ENCODE measurements at regions not wholly inside any gene's neighbourhood (a gene's known extent, or its start where the extent isn't known, plus 50 kb on each side); places are given as distances from the start of the nearest gene placed in this dataset.
"Not testable (repeated sequence)": the region's sequence is repeated elsewhere in the genome, so short reads cannot be mapped to it uniquely, and the experiment has no call there.

GRCh38 chr10:10712155-10712704 lies 305.4 kb upstream of the CELF2 start:
- Histone ChIP-seq H3K36me3 (replicated peaks; ENCODE audit: control insufficient read depth, insufficient read depth, low read length) (no peaks in the 10 kb centered on the region), H3K4me3 (ENCODE audit: insufficient read depth, low read depth, low read length) (no peak overlapping the region), H3K27me3 (ENCODE audit: control insufficient read depth, insufficient read depth, low read length) (no peaks in the 10 kb centered on the region)
- no peak for DNase-seq

- H3K27me3 ChIP-seq (ENCODE audit: control insufficient read depth, insufficient read depth, low read length) = no peaks in the 10 kb centered on the region
- DNase-seq = no peak
- no peaks in the 10 kb centered on the region for H3K36me3 ChIP-seq (replicated peaks; ENCODE audit: control insufficient read depth, insufficient read depth, low read length)
- no peak overlapping the region for H3K4me3 ChIP-seq (ENCODE audit: insufficient read depth, low read depth, low read length)
Observed at GRCh38 chr10:10714327-10714726, 303.3 kb upstream of the CELF2 start.

- DNase-seq = no peak
- no peak overlapping the region for H3K4me3 ChIP-seq (ENCODE audit: insufficient read depth, low read depth, low read length)
- no peaks in the 10 kb centered on the region for H3K27me3 ChIP-seq (ENCODE audit: control insufficient read depth, insufficient read depth, low read length)
- H3K36me3 ChIP-seq (replicated peaks; ENCODE audit: control insufficient read depth, insufficient read depth, low read length) = no peaks in the 10 kb centered on the region
Observed at GRCh38 chr10:10716972-10717371, 300.7 kb upstream of the CELF2 start.

GRCh38 chr10:10722422-10722821 lies 295.2 kb upstream of the CELF2 start:
- Histone ChIP-seq H3K27me3 (ENCODE audit: control insufficient read depth, insufficient read depth, low read length) (no peaks in the 10 kb centered on the region), H3K36me3 (replicated peaks; ENCODE audit: control insufficient read depth, insufficient read depth, low read length) (no peaks in the 10 kb centered on the region), H3K4me3 (ENCODE audit: insufficient read depth, low read depth, low read length) (no peak overlapping the region)
- no peak for DNase-seq

GRCh38 chr10:10725196-10725595 lies 292.5 kb upstream of the CELF2 start:
- no peaks in the 10 kb centered on the region for H3K27me3 ChIP-seq (ENCODE audit: control insufficient read depth, insufficient read depth, low read length)
- H3K4me3 ChIP-seq (ENCODE audit: insufficient read depth, low read depth, low read length) = no peak overlapping the region
- no peaks in the 10 kb centered on the region for H3K36me3 ChIP-seq (replicated peaks; ENCODE audit: control insufficient read depth, insufficient read depth, low read length)
- DNase-seq = no peak

- Histone ChIP-seq H3K4me3 (ENCODE audit: insufficient read depth, low read depth, low read length) (no peak overlapping the region), H3K27me3 (ENCODE audit: control insufficient read depth, insufficient read depth, low read length) (no peaks in the 10 kb centered on the region), H3K36me3 (replicated peaks; ENCODE audit: control insufficient read depth, insufficient read depth, low read length) (no peaks in the 10 kb centered on the region)
- DNase-seq = no peak
Observed at GRCh38 chr10:10726101-10726500, 291.6 kb upstream of the CELF2 start.

- not testable (repeated sequence) for H3K27me3 ChIP-seq (ENCODE audit: control insufficient read depth, insufficient read depth, low read length); H3K4me3 ChIP-seq (ENCODE audit: insufficient read depth, low read depth, low read length); H3K36me3 ChIP-seq (replicated peaks; ENCODE audit: control insufficient read depth, insufficient read depth, low read length); DNase-seq
Observed at GRCh38 chr10:10727411-10727810, 290.3 kb upstream of the CELF2 start.

- H3K4me3 ChIP-seq (ENCODE audit: insufficient read depth, low read depth, low read length) = no peak overlapping the region
- no peak for DNase-seq
- H3K27me3 ChIP-seq (ENCODE audit: control insufficient read depth, insufficient read depth, low read length) = no peaks in the 10 kb centered on the region
- no peaks in the 10 kb centered on the region for H3K36me3 ChIP-seq (replicated peaks; ENCODE audit: control insufficient read depth, insufficient read depth, low read length)
Observed at GRCh38 chr10:10727812-10728211, 289.9 kb upstream of the CELF2 start.

GRCh38 chr10:10730471-10731043 lies 287.1 kb upstream of the CELF2 start:
- Histone ChIP-seq H3K27me3 (ENCODE audit: control insufficient read depth, insufficient read depth, low read length) (no peaks in the 10 kb centered on the region), H3K36me3 (replicated peaks; ENCODE audit: control insufficient read depth, insufficient read depth, low read length) (no peaks in the 10 kb centered on the region), H3K4me3 (ENCODE audit: insufficient read depth, low read depth, low read length) (no peak overlapping the region)
- DNase-seq = no peak

GRCh38 chr10:10731366-10731765 lies 286.3 kb upstream of the CELF2 start:
- H3K36me3 ChIP-seq (replicated peaks; ENCODE audit: control insufficient read depth, insufficient read depth, low read length) = no peaks in the 10 kb centered on the region
- no peak overlapping the region for H3K4me3 ChIP-seq (ENCODE audit: insufficient read depth, low read depth, low read length)

GRCh38 chr10:10734356-10735064 lies 283.2 kb upstream of the CELF2 start:
- DNase-seq = no peak
- no peak overlapping the region for H3K4me3 ChIP-seq (ENCODE audit: insufficient read depth, low read depth, low read length)
- no peaks in the 10 kb centered on the region for H3K27me3 ChIP-seq (ENCODE audit: control insufficient read depth, insufficient read depth, low read length)
- no peaks in the 10 kb centered on the region for H3K36me3 ChIP-seq (replicated peaks; ENCODE audit: control insufficient read depth, insufficient read depth, low read length)

More at GRCh38 chr10:10731366-10731765, 286.3 kb upstream of the CELF2 start:
- H3K27me3 ChIP-seq (ENCODE audit: control insufficient read depth, insufficient read depth, low read length) = no peaks in the 10 kb centered on the region
- DNase-seq = no peak

GRCh38 chr10:10745291-10745690 lies 272.4 kb upstream of the CELF2 start:
- Histone ChIP-seq H3K4me3 (ENCODE audit: insufficient read depth, low read depth, low read length) (no peak overlapping the region), H3K36me3 (replicated peaks; ENCODE audit: control insufficient read depth, insufficient read depth, low read length) (no peaks in the 10 kb centered on the region), H3K27me3 (ENCODE audit: control insufficient read depth, insufficient read depth, low read length) (no peaks in the 10 kb centered on the region)
- DNase-seq = no peak

GRCh38 chr10:10755490-10755889 lies 262.2 kb upstream of the CELF2 start:
- Histone ChIP-seq H3K4me3 (ENCODE audit: insufficient read depth, low read depth, low read length) (no peak overlapping the region), H3K27me3 (ENCODE audit: control insufficient read depth, insufficient read depth, low read length) (no peaks in the 10 kb centered on the region), H3K36me3 (replicated peaks; ENCODE audit: control insufficient read depth, insufficient read depth, low read length) (no peaks in the 10 kb centered on the region)
- DNase-seq = no peak

GRCh38 chr10:10758306-10758705 lies 259.4 kb upstream of the CELF2 start:
- DNase-seq = no peak
- no peak overlapping the region for H3K4me3 ChIP-seq (ENCODE audit: insufficient read depth, low read depth, low read length)

GRCh38 chr10:10759806-10760205 lies 257.9 kb upstream of the CELF2 start:
- not testable (repeated sequence) for DNase-seq; H3K36me3 ChIP-seq (replicated peaks; ENCODE audit: control insufficient read depth, insufficient read depth, low read length); H3K4me3 ChIP-seq (ENCODE audit: insufficient read depth, low read depth, low read length); H3K27me3 ChIP-seq (ENCODE audit: control insufficient read depth, insufficient read depth, low read length)

More at GRCh38 chr10:10758306-10758705, 259.4 kb upstream of the CELF2 start:
- no peaks in the 10 kb centered on the region for H3K27me3 ChIP-seq (ENCODE audit: control insufficient read depth, insufficient read depth, low read length)
- no peaks in the 10 kb centered on the region for H3K36me3 ChIP-seq (replicated peaks; ENCODE audit: control insufficient read depth, insufficient read depth, low read length)
